Sigmoid colon (tissue), 6 donors: ENCODE measurements at regions not wholly inside any gene's neighbourhood (a gene's known extent, or its start where the extent isn't known, plus 50 kb on each side); places are given as distances from the start of the nearest gene placed in this dataset.

ENCODE experiments used
- DNase-seq: peaks from one replicate; pipeline ENCODE4 v3.0.0-alpha.2; 2019
- H3K27ac ChIP-seq, 4 donors: fragments of 200-600 bp; sonication (generic); one replicate each; pipeline ENCODE4 v1.5.1; 2016 to 2019; ENCODE audit warnings: mild to moderate bottlenecking in 1 of 4
- H3K27me3 ChIP-seq, 3 donors: fragments of 200-600 bp; sonication (generic); one replicate each; pipeline ENCODE4 v1.5.1; 2019; ENCODE audit warnings: mild to moderate bottlenecking in 1 of 3
- H3K36me3 ChIP-seq, 4 donors: fragments of 200-600 bp; sonication (generic); one replicate each; pipeline ENCODE4 v1.5.1; 2016 to 2019
- H3K4me1 ChIP-seq, 4 donors: fragments of 200-600 bp; sonication (generic); one replicate each; pipeline ENCODE4 v1.5.1; 2017 to 2019
- H3K4me3 ChIP-seq, 4 donors: fragments of 200-600 bp; sonication (generic); one replicate each; pipeline ENCODE4 v1.5.1; 2017 to 2019; ENCODE audit warnings: mild to moderate bottlenecking in 2 of 4, moderate library complexity in 1 of 4
- H3K9me3 ChIP-seq, 4 donors: fragments of 200-600 bp in 3 of 4; sonication (generic) in 3 of 4; one replicate each; pipeline versions ENCODE4 v1.5.1 to v1.6.1; 2013 to 2019
- EP300 ChIP-seq, 4 donors: sonication (generic); formaldehyde crosslinking; IDR thresholded peaks; one replicate each; pipeline ENCODE4 v1.6.1; 2017; ENCODE audit warnings: antibody characterized with exemption in 4 of 4
- POLR2A ChIP-seq, 2 donors: fragments of 450-650 bp; IDR thresholded peaks; one replicate each; pipeline ENCODE4 v1.6.1; 2016; ENCODE audit warnings: antibody characterized with exemption in 2 of 2, mild to moderate bottlenecking in 2 of 2, moderate library complexity in 2 of 2
- POLR2AphosphoS5 ChIP-seq, 4 donors: sonication (generic); formaldehyde crosslinking; IDR thresholded peaks; one replicate each; pipeline ENCODE4 v1.6.1; 2017; ENCODE audit warnings: antibody characterized with exemption in 4 of 4
- WGBS, 2 donors: extraction: QIAGEN DNeasy Blood & Tissue Kit; methylation state at CpG; one replicate each; pipeline ENCODE4 v1.1.7; 2013; 5-methylcytosine and 5-hydroxymethylcytosine counted together
- intact Hi-C: fragments of 100-400 bp; cut with DNase I; formaldehyde crosslinking; loops from one replicate; pipeline ENCODE4 v1.15.1; 2023
- TF ChIP-seq, protein P1 (sequence below), 4 experiments: fragments of 450-650 bp in 3 of 4; fragments of 200-600 bp in 1 of 4; IDR thresholded peaks; one replicate each; pipeline ENCODE4 v1.5.1; 2016 to 2019; ENCODE audit warnings: antibody characterized with exemption in 4 of 4, mild to moderate bottlenecking in 3 of 4, moderate library complexity in 2 of 4
- donor health status: healthy with polysubstance abuse.
- donor health status: healthy.

DNA sequence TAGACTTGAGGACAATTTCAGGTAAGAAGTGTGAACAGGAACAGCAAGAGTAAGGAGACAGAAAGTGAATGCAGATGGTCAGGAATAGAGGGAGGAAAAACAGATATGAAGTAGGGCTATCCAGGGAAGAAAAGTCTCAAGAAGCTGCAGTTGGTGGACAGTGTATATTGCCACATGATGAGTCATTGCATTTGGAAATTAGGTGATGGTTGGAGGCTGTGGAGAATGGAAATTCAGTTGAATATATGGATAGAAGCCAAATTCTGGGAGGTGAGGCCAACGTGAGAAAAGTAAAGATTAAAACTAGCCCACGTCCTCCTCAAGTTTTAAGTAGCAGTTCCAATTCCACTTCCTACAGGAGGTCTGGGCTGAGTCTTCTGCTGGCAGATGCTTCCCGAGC is 158.4 kb downstream of the UBE2E3 start:
- 56 to 65% methylated on average over 3 of the region's 3 CpGs for WGBS, 2 donors
- Histone ChIP-seq H3K4me1 (no peaks in the 10 kb centered on the region), H3K27me3 (no peaks in the 10 kb centered on the region), H3K27ac (no peak overlapping the region), H3K36me3 (no peaks in the 10 kb centered on the region), H3K4me3 (no peak overlapping the region), H3K9me3 (no peaks in the 10 kb centered on the region)
- DNase-seq = no peak
- no peak for TF ChIP-seq POLR2A (IDR thresholded peaks at IDR 0.05)
- TF ChIP-seq, protein P1, sequence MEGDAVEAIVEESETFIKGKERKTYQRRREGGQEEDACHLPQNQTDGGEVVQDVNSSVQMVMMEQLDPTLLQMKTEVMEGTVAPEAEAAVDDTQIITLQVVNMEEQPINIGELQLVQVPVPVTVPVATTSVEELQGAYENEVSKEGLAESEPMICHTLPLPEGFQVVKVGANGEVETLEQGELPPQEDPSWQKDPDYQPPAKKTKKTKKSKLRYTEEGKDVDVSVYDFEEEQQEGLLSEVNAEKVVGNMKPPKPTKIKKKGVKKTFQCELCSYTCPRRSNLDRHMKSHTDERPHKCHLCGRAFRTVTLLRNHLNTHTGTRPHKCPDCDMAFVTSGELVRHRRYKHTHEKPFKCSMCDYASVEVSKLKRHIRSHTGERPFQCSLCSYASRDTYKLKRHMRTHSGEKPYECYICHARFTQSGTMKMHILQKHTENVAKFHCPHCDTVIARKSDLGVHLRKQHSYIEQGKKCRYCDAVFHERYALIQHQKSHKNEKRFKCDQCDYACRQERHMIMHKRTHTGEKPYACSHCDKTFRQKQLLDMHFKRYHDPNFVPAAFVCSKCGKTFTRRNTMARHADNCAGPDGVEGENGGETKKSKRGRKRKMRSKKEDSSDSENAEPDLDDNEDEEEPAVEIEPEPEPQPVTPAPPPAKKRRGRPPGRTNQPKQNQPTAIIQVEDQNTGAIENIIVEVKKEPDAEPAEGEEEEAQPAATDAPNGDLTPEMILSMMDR (IDR thresholded peaks at IDR 0.05) = no peak
- TF ChIP-seq POLR2AphosphoS5 (IDR thresholded peaks at IDR 0.05) = no peak
- no peak for TF ChIP-seq EP300 (IDR thresholded peaks at IDR 0.05)
- intact Hi-C loops = no loop called here

DNA sequence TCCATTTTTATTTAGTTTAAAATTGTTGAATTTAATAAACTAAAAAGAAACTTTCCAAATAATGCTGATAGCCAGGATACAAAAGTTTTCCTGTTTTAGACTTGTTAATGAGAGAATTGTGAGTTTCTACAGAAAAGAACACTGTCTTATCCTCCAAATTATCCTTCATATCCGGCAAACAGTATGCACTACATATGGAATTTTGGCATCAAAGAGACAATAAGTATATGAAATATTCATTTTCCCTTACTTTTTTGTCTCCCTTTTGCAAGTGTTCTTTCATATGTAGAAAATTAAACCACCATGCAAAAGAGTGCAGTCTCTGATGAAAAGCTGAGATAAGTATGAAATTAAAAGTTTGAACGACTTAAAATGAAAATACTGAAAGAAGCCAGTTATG is 159.4 kb downstream of the UBE2E3 start:
- WGBS, 2 donors = 67 to 73% methylated on average over 2 of the region's 2 CpGs
- TF ChIP-seq POLR2A (IDR thresholded peaks at IDR 0.05) = no peak
- TF ChIP-seq, protein P1 (IDR thresholded peaks at IDR 0.05) = no peak
- no peak for TF ChIP-seq EP300 (IDR thresholded peaks at IDR 0.05)
- H3K9me3 ChIP-seq = no peaks in the 10 kb centered on the region
- no peak for DNase-seq
- H3K27ac ChIP-seq = no peak overlapping the region
- no peaks in the 10 kb centered on the region for H3K4me1 ChIP-seq
- H3K36me3 ChIP-seq = no peaks in the 10 kb centered on the region
- H3K4me3 ChIP-seq = no peak overlapping the region
- intact Hi-C loops = no loop called here
- no peaks in the 10 kb centered on the region for H3K27me3 ChIP-seq

DNA sequence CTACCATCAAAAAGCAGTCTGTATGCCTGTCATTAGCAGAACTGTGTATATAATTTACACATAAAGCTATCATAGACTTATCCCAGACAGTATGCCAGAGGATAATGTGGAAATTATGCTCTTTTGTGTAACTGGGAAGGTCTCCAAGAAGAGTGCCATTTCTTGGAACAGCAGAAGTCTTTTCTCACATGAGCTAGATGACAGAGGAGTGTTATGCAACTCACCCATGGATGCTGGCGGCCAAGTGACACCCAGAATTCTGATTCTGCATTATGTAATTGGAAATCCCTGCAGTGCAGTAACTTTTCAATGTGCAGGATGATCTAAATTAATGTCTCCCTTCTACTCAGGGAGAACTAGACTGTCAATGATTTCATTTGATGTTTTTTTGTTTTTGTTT is 160.0 kb downstream of the UBE2E3 start:
- Histone ChIP-seq H3K27ac (no peak overlapping the region), H3K9me3 (no peaks in the 10 kb centered on the region), H3K27me3 (no peaks in the 10 kb centered on the region), H3K4me1 (no peaks in the 10 kb centered on the region), H3K36me3 (no peaks in the 10 kb centered on the region), H3K4me3 (no peak overlapping the region)
- intact Hi-C loops = no loop called here
- TF ChIP-seq POLR2A (IDR thresholded peaks at IDR 0.05) (no peak), POLR2AphosphoS5 (IDR thresholded peaks at IDR 0.05) (no peak), EP300 (IDR thresholded peaks at IDR 0.05) (no peak)
- TF ChIP-seq, protein P1 (IDR thresholded peaks at IDR 0.05) = no peak
- DNase-seq = no peak
- WGBS, 2 donors = 53 to 61% methylated on average over 1 of the region's 1 CpG

- H3K27ac ChIP-seq = no peak overlapping the region
- H3K9me3 ChIP-seq = no peaks in the 10 kb centered on the region
- no peak for DNase-seq
- 48 to 68% methylated on average over 1 of the region's 1 CpG for WGBS, 2 donors
- H3K4me1 ChIP-seq = no peaks in the 10 kb centered on the region
- intact Hi-C loops = no loop called here
- no peaks in the 10 kb centered on the region for H3K36me3 ChIP-seq
- H3K4me3 ChIP-seq = no peak overlapping the region
- TF ChIP-seq, protein P1 (IDR thresholded peaks at IDR 0.05) = no peak
- no peak for TF ChIP-seq POLR2A (IDR thresholded peaks at IDR 0.05)
- no peak for TF ChIP-seq POLR2AphosphoS5 (IDR thresholded peaks at IDR 0.05)
- no peak for TF ChIP-seq EP300 (IDR thresholded peaks at IDR 0.05)
- no peaks in the 10 kb centered on the region for H3K27me3 ChIP-seq
Measured at GRCh38 chr2:181140928-181141327, 160.5 kb downstream of the UBE2E3 start.

DNA sequence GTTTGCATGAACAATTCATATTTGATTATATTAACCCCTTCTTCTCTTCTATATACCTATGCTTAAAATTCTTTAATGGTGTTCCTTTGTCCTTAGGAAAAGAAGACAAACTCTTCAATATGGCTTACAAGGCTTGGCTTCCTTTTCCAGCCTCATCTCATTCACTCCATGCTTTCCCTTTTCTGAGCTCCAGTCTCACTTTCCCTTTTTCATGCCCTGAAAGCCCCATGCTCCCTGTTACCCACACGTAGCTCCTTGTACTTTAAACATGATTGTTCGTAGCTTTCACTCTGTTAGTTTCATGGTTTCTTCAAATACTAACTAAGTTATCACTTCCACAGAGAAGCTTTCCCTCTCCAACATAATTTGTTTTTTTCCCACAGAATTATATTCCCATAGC is 161.3 kb downstream of the UBE2E3 start:
- H3K4me3 ChIP-seq = no peak overlapping the region
- intact Hi-C loops = no loop called here
- H3K27ac ChIP-seq = no peak overlapping the region
- no peak for TF ChIP-seq POLR2A (IDR thresholded peaks at IDR 0.05)
- TF ChIP-seq POLR2AphosphoS5 (IDR thresholded peaks at IDR 0.05) = no peak
- TF ChIP-seq EP300 (IDR thresholded peaks at IDR 0.05) = no peak
- TF ChIP-seq, protein P1 (IDR thresholded peaks at IDR 0.05) = no peak
- WGBS, 2 donors = 77 to 87% methylated on average over 2 of the region's 2 CpGs
- H3K4me1 ChIP-seq = no peaks in the 10 kb centered on the region
- no peaks in the 10 kb centered on the region for H3K27me3 ChIP-seq
- no peak for DNase-seq
- no peaks in the 10 kb centered on the region for H3K36me3 ChIP-seq
- H3K9me3 ChIP-seq = no peaks in the 10 kb centered on the region
